ENCODE measurements at regions not wholly inside any gene's neighbourhood (a gene's known extent, or its start where the extent isn't known, plus 50 kb on each side); places are given as distances from the start of the nearest gene placed in this dataset.
"Not testable (repeated sequence)": the region's sequence is repeated elsewhere in the genome, so short reads cannot be mapped to it uniquely, and the experiment has no call there.

DNA sequence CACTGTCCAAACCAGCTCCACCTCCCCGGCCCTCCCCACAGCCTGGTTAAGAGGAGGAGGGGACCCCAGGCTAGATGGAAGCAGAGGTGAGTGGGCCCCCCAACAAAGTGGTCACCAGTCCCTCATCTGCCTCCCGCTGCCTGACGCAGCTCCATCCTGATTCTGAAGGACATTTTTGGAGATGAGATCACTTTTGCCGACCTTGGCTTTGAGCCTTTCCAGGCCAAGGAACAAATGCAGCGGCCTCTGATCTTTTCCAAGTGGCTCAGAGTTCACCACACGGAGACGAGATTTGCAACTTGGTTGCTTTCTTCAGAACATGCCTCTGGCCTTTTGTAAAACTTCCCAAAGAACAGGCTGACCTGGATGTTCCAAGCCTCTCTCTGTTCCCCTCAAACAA, 223.1 kb downstream of the NPHP4 start:
- DNase-seq (ENCODE audit: low read depth) = no peak
- H3K4me3 ChIP-seq (ENCODE audit: low read depth, low read length) = no peak overlapping the region
- TF ChIP-seq, protein P1, sequence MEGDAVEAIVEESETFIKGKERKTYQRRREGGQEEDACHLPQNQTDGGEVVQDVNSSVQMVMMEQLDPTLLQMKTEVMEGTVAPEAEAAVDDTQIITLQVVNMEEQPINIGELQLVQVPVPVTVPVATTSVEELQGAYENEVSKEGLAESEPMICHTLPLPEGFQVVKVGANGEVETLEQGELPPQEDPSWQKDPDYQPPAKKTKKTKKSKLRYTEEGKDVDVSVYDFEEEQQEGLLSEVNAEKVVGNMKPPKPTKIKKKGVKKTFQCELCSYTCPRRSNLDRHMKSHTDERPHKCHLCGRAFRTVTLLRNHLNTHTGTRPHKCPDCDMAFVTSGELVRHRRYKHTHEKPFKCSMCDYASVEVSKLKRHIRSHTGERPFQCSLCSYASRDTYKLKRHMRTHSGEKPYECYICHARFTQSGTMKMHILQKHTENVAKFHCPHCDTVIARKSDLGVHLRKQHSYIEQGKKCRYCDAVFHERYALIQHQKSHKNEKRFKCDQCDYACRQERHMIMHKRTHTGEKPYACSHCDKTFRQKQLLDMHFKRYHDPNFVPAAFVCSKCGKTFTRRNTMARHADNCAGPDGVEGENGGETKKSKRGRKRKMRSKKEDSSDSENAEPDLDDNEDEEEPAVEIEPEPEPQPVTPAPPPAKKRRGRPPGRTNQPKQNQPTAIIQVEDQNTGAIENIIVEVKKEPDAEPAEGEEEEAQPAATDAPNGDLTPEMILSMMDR (conservative IDR thresholded peaks at IDR 0.05; ENCODE audit: low read depth, low read length) = no peak

DNA sequence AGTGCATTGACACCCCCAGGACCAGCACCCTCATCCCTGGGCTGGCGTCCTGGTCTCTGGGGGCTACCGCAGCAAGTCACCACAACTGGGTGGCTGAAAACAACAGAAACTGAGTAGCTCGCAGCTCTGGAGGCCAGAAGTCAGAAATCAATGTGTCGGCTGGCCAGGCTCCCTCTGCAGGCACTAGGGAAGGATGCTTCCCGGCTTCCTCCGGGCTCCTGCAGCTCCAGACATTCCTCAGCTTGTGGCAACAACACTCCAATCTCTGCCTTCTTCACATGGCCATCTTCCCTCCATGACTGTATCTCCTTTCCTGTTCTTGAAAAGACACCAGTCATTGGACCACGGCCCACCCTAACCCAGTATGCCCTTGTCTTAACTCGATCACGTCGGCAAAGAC, 224.2 kb downstream of the NPHP4 start:
- TF ChIP-seq, protein P1 (conservative IDR thresholded peaks at IDR 0.05; ENCODE audit: low read depth, low read length) = no peak
- DNase-seq (ENCODE audit: low read depth) = no peak
- H3K4me3 ChIP-seq (ENCODE audit: low read depth, low read length) = no peak overlapping the region

DNA sequence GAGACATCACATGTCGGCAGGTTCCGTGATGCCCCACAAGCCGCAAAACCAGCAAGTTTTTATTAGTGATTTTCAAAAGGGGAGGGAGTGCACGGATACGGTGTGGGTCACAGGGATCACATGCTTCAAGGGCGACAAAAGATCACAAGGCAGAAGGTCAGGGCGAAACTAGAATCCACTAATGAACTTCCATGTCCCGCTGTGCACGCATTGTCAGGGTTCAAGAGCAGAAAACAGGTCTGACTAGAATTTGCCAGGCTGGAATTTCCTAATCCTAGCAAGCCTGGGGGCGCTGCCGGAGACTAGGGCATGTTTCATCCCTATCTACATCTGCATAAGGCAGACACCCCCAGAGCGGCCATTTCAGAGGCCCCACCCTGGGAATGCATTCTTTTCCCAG, 225.2 kb downstream of the NPHP4 start:
- H3K4me3 ChIP-seq (ENCODE audit: low read depth, low read length); DNase-seq (ENCODE audit: low read depth): not testable (repeated sequence)

DNA sequence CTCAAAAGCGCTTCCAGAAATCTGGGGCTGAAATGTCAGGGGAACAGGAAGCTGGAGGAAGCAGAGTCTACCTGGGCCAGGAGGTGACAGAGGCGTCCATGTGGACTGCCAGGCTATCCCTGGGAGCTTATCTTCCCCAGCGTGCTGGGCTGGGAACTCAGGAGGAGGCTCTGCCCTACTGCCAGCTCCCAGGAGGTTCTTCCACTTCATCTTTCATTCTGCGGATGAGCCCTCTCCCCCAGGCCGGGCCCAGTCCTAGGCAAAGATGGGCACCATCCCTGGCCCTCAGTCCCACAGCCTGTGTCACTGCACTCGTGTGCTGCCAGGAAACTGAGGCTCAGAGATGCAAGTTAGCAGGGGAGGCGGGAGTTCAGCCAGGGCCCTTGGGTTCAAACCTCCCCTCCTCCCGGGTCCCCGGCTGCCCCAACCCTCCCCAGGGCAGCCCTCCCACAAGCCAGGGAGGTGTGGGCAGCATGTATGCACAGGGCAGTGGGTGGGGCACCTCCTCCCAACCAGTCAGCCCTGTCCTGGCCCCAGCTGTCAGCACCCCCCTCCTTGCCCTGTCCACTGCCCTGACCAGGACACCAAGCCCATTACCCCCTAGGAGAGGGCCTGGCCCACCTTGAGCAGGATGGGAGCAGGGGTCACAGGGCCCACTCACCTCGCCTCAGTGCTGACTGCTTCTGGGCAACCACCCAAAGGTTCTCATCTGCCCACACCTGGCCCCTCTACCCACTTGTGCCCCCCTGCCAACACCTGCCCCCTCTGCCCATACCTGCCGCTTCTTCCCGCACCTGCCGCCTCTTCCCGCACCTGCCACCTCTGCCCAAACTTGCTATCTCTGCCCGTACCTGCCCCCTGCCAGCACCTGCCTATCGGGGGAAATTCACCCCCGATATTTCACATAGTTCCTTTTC, 226.0 kb downstream of the NPHP4 start:
- DNase-seq (ENCODE audit: low read depth) = no peak

DNA sequence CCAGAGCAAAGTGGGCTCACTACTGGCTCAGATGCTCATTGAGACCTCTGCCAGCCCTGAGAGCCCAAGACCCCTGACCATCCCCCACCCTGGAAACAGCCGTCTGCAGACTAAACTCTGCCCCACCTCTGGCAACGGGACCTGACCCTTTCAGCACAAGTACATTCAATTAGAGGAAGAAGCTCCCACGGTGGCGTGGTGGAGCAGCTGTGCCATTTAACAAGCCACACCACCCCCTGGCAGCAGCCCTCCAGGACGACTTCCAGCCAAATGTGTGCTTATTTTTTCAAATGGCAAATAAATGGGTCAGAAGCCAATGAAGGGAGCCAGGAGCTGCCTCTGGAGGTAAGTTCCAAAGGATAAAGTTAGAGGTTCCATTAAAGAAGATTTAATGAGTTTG, 226.7 kb downstream of the NPHP4 start:
- TF ChIP-seq, protein P1 (conservative IDR thresholded peaks at IDR 0.05; ENCODE audit: low read depth, low read length) = no peak
- DNase-seq (ENCODE audit: low read depth) = no peak
- H3K4me3 ChIP-seq (ENCODE audit: low read depth, low read length) = no peak overlapping the region

More for the DNA sequence above, 226.0 kb downstream of the NPHP4 start:
- TF ChIP-seq, protein P1 (conservative IDR thresholded peaks at IDR 0.05; ENCODE audit: low read depth, low read length) = no peak
- no peak overlapping the region for H3K4me3 ChIP-seq (ENCODE audit: low read depth, low read length)

DNA sequence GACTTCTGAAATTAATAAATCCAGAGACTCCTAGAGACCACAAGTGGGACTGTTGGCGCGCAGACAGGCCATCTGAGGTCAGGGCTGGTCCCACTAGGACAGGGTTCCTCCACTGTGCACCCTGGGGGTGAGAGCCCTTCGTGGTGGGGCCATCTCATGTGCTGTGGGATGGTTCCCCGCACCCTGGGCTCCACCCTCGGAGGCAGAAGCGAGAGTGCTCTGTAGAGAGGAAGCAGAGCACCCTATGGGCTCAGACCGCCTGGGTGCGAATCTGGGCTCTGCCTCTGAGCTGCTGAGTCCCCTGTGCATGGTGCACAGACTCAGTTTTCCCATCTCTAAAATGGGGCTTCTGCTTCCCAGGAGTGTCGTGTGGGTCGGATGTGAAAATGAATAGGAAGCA, 227.3 kb downstream of the NPHP4 start:
- no peak for DNase-seq (ENCODE audit: low read depth)
- TF ChIP-seq, protein P1 (conservative IDR thresholded peaks at IDR 0.05; ENCODE audit: low read depth, low read length) = no peak
- no peak overlapping the region for H3K4me3 ChIP-seq (ENCODE audit: low read depth, low read length)

DNA sequence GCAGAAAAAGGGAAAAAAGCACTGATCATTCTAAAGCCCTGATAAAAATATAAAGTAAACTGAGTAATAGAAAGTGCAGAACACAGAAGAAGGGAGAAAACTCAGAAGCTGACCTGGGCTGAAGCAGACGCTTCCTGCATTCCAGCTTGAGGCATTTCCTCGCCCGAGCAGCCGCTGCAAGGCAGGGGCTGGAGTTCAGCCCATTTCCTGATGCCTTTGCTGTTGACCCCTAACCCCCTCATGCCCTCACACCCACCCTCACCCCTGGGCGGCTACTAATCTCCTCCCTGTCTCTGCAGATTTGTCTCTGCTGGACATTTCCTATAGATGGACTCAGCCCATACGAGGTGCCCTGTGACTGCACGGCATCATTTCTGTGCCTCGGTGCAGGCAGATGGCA, 227.8 kb downstream of the NPHP4 start:
- no peak for DNase-seq (ENCODE audit: low read depth)
- TF ChIP-seq, protein P1 (conservative IDR thresholded peaks at IDR 0.05; ENCODE audit: low read depth, low read length) = no peak
- no peak overlapping the region for H3K4me3 ChIP-seq (ENCODE audit: low read depth, low read length)
